HS-5 (cell line): ENCODE measurements at regions not wholly inside any gene's neighbourhood (a gene's known extent, or its start where the extent isn't known, plus 50 kb on each side); places are given as distances from the start of the nearest gene placed in this dataset.

Experiments
- DNase-seq: peaks from one replicate; pipeline ENCODE4 v3.0.0-alpha.2; 2012; ENCODE audit warnings: low read depth

- peak; percentile 97 for DNase-seq
These were observed 176.0 kb downstream of the ABHD5 start for GRCh38 chr3:43866529-43867353.

- DNase-seq: peak; percentile 50
These were observed 176.8 kb downstream of the ABHD5 start for GRCh38 chr3:43867436-43868072.

- no peak for DNase-seq
These were observed 178.8 kb downstream of the ABHD5 start for GRCh38 chr3:43869491-43869890.

- no peak for DNase-seq
These were observed 179.4 kb downstream of the ABHD5 start for GRCh38 chr3:43870120-43870519.

- DNase-seq: no peak
These were observed 180.3 kb downstream of the ABHD5 start for GRCh38 chr3:43870844-43871626.

- DNase-seq: no peak
These were observed 181.0 kb downstream of the ABHD5 start for GRCh38 chr3:43871627-43872245.

- DNase-seq: peak; percentile 88
These were observed 181.6 kb downstream of the ABHD5 start for GRCh38 chr3:43872301-43872700.

GRCh38 chr3:43872901-43873300, 182.2 kb downstream of the ABHD5 start:
- no peak for DNase-seq

- no peak for DNase-seq
These were observed 183.0 kb downstream of the ABHD5 start for GRCh38 chr3:43873723-43874122.

- no peak for DNase-seq
These were observed 183.6 kb downstream of the ABHD5 start for GRCh38 chr3:43874290-43874689.

- DNase-seq: no peak
These were observed 184.0 kb downstream of the ABHD5 start for GRCh38 chr3:43874731-43875130.

- no peak for DNase-seq
These were observed 185.9 kb downstream of the ABHD5 start for GRCh38 chr3:43876648-43877047.

GRCh38 chr3:43879166-43879565, 188.4 kb downstream of the ABHD5 start:
- DNase-seq: no peak

GRCh38 chr3:43882976-43883680, 192.4 kb downstream of the ABHD5 start:
- no peak for DNase-seq

- DNase-seq: no peak
These were observed 193.1 kb downstream of the ABHD5 start for GRCh38 chr3:43883729-43884396.

GRCh38 chr3:43884581-43884980, 193.8 kb downstream of the ABHD5 start:
- no peak for DNase-seq

GRCh38 chr3:43885908-43886618, 195.3 kb downstream of the ABHD5 start:
- no peak for DNase-seq

GRCh38 chr3:43892061-43892460, 201.3 kb downstream of the ABHD5 start:
- no peak for DNase-seq

- no peak for DNase-seq
These were observed 201.8 kb downstream of the ABHD5 start for GRCh38 chr3:43892526-43892925.

- DNase-seq: no peak
These were observed 203.0 kb downstream of the ABHD5 start for GRCh38 chr3:43893727-43894126.
